Stimulated activated CD8-positive, alpha-beta memory T cell treated with anti-CD3 and anti-CD28 coated beads, Interleukin-4, amount 100 ng/mL, for 48 hours (primary cell): ENCODE measurements at regions not wholly inside any gene's neighbourhood (a gene's known extent, or its start where the extent isn't known, plus 50 kb on each side); places are given as distances from the start of the nearest gene placed in this dataset.

Experiments used
- DNase-seq: peaks from one replicate; pipeline ENCODE4 v3.0.0-alpha.2; 2020

GRCh38 chr9:79425840-79426239 lies 145.9 kb upstream of the TLE4 start:
- no peak for DNase-seq

DNA sequence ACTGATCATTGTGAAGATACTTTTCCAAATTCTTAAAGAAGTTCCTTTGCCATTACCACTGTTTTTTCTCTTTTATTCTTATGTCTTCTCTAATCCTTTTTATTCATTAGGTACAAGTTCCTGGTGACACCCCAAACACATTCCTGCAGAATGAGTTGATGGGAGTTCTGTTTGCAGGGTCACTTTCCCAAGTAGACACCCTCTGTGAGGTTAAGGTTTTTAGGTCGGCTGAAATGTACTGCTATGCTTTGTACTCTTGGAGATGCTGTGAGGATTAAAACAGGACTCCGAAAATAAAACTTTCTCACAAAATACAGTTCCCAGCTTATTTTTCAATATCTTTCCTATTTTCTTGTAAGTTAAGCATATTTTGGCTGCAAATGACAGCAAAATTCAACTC lies 143.3 kb upstream of the TLE4 start:
- no peak for DNase-seq

GRCh38 chr9:79430619-79431018 lies 141.1 kb upstream of the TLE4 start:
- DNase-seq = no peak

GRCh38 chr9:79431019-79431679 lies 140.6 kb upstream of the TLE4 start:
- DNase-seq = no peak

- no peak for DNase-seq
Observed at GRCh38 chr9:79432485-79432884, 139.3 kb upstream of the TLE4 start.

- no peak for DNase-seq
Observed at GRCh38 chr9:79433703-79434102, 138.1 kb upstream of the TLE4 start.

DNA sequence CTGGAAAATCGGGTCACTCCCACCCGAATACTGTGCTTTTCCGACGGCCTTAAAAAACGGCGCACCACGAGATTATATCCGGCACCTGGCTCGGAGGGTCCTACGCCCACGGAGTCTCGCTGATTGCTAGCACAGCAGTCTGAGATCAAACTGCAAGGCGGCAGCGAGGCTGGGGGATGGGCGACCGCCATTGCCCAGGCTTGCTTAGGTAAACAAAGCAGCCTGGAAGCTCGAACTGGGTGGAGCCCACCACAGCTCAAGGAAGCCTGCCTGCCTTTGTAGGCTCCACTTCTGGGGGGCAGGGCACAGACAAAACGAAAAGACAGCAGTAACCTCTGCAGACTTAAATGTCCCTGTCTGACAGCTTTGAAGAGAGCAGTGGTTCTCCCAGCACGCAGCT lies 132.5 kb upstream of the TLE4 start:
- DNase-seq = peak; percentile 31

GRCh38 chr9:79446523-79447307 lies 125.0 kb upstream of the TLE4 start:
- no peak for DNase-seq

DNA sequence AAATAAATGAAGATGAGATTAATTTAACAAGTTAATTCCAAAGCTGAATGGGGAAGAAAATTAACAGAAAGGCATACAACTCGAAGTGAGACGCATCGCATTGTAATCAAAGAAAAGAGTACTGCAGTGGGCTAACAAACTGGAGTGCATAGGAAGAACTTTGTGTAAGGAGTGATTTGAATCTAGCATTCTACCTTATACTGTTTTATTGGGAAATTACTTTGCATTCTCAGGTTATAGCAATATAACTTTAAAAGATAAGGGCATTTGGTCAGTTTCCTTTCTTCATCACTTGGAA lies 124.5 kb upstream of the TLE4 start:
- DNase-seq = no peak

GRCh38 chr9:79447762-79448161 lies 124.0 kb upstream of the TLE4 start:
- DNase-seq = no peak

- no peak for DNase-seq
Observed at GRCh38 chr9:79452265-79452664, 119.5 kb upstream of the TLE4 start.

- no peak for DNase-seq
Observed at GRCh38 chr9:79461712-79462111, 110.1 kb upstream of the TLE4 start.

DNA sequence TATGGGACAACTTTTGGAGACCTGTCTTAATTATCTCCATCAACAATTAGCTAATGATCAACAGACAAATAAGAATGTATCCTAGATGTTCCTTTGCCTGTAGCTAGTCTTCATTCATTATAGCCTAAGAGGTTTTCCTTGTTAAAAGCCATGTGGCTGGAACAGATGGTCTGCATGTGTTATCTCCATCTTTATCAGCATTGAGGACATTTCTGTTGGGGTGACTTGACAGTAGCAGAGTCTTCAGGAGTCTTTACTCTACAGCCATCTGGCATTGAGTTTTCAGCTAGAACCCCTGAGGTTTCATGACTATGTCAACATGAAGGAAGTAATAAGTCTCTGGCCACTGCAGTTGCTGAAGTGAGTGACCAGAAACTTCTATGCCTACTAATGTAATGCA lies 106.6 kb upstream of the TLE4 start:
- DNase-seq = no peak

DNA sequence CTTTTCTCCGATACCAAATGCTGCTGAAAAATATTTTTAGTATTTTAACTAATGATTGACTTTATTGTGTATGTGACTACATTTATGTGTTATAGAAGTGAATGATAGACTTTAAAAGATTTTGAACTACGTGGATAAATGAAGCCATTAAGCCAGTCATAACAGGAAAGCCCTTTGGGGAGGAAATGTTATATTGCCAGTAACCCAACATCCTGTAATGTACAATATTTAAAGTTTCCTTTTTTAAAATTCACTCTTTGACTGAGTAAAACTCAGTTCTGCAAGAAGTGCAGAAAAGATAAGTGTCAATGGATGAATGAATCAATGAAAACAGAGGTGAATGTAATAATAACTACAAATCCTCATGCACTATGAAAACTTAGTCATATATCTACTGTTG lies 102.6 kb upstream of the TLE4 start:
- DNase-seq = no peak

GRCh38 chr9:79470954-79471353 lies 100.8 kb upstream of the TLE4 start:
- DNase-seq = no peak

- DNase-seq = peak; percentile 32
Observed at GRCh38 chr9:79471580-79472543, 99.9 kb upstream of the TLE4 start.

DNA sequence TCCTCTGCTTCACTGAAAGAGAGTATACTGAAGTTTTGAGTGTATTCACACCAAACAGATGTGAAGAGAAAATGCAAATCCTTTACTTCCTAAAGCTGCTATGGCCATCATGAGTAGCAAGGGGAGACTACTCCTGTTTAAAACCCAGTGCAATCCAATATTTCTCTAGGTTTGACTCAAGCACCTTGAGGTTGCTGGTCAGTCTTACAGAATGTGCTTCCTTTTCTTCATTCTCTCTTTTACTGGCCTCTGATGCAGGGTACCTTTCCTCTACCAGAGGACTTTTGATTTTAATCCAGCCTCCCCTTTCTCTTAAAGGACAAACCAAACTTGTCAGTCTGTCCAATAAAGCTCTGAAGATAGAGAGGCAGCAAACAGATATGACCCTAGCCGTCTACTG lies 98.1 kb upstream of the TLE4 start:
- DNase-seq = no peak

DNA sequence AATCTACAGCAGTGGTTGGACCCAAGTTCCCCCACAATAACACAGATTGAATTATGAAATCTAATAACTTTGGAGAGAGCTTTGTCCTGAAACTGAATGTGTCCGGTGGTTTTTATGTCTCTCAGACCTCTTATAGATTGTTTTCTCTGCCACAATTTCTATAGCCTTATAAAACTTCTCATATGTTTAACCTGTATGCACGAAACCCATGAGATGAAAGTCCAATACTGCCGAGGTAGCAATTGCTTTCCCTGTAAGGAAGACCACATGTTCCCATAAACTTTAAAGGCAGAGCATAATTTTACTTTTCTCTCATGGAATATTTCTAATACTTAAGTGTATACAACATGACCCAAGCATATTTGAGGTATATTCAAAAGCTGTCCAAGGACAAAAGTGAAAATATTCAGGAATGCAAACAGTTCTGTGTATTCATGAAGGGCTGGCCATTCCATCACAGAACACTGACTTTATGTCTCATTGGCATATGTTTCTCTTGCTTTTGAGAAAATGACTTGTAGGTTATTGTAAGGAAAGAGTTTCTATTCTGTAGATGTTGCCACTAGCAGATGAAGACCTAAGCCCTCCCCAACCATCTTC lies 94.4 kb upstream of the TLE4 start:
- no peak for DNase-seq

DNA sequence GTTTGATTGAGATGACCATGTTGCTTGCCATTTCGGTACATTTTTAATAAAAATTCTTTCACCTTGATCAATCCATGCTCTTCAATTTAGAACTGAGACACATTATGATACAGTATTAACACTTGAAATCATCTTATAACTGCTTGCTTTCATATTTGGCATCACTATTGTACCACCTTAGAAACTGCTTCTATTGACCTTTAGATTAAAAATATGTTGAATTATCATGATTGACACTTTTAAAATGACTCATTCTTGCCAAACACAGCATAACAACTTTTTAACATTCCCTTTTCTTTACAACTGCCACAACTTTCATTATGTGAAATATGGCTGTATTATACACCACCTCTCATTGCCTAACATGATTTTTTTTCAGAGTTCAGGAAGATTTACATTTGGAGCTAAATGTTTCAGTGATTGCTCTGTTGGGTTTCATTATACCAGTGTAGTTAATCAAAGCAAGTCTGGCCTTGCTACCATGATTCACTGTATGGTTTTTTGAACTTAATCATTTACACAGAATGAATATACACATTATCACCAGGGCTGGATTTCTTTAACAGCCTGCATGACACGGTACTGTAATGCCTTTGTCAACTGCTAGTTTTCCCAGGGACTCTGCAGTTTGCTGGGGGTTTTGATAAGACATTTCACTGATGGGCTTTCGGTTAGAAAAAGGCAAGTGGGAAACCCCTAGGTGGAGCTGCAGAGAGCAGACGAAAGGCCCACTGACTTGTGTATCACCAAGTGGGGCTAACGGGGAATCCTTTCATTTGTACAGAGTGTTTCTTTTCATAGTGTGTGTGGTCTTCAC lies 93.6 kb upstream of the TLE4 start:
- DNase-seq = peak; percentile 31

DNA sequence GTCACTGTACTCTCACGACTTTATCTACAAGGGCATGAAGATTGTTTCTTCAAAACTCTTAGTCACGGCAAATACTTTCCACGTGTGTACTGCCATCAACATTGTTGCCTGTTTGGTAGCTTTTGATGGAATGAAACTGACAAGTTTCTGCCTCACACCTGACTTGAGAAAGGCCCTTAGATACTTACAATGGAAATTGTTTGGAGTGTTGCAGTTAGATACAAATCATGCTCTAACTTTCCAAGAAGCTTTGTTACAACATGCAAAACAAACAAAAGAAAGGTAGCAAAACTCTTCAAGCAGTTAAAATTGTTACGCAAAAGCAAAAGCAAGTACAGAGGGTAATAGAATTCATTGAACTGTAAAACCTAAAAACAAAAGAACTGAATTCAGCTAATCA lies 91.1 kb upstream of the TLE4 start:
- no peak for DNase-seq

DNA sequence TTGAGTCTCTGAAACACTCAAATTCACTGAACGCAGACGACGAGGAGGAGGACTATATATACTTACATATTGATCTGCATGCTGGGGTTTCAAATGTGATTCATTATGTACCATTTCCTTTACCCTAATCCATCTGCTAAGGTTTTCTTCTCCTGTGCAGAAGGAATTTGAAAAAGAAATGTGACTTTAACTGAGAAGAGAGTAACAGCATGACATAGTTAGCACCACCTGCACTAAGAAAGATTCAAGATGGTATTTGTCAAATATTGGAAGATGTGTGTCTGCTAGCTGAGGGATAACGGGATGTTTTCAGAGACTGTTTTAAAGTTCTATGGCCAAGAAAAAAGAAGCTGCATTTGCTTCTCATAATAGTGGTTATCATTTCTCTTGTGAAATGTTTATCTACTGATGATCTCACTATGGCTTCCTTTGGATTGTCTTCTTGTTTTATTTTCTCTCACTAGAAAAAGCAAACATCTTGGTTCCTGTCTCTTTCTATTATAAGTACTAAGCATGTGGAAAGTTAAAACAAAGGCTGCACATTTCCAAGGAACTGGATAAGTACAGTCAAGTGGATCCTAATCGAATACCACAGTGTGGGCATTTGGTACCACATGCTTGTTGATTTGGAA lies 89.8 kb upstream of the TLE4 start:
- DNase-seq = no peak

- no peak for DNase-seq
Observed at GRCh38 chr9:79485258-79485657, 86.5 kb upstream of the TLE4 start.
